ENCODE measurements at regions not wholly inside any gene's neighbourhood (a gene's known extent, or its start where the extent isn't known, plus 50 kb on each side); places are given as distances from the start of the nearest gene placed in this dataset.
"Not testable (repeated sequence)": the region's sequence is repeated elsewhere in the genome, so short reads cannot be mapped to it uniquely, and the experiment has no call there.

DNA sequence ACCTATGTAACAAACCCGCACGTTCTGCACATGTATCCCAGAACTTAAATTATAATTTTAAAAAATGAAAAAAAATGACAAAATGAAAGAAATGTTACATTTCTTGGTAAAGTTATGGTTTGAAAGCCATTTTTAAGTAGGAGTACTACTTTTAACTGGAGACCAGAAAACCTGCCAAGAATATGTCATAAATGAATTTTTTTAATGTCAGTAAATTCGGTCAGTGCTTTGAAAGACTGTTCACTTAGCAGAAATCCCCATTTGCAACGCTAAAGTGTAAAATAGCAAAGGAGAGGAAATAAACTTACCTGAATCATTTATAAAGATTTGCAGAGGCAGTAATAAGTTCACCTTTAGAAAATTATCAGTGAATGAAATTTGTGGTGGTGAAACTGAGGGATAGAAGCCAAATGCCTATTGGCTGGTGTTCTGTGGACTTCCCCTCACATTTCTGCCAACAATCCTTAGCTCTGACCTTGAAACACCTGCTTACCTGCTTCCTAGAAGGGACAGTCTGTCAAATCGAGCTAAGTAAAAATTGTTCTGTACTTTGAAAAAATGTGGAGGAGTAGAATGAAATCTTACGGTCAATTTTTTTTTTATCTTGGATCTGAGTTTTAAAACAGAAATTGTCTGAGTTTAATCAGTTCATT is 714.2 kb downstream of the SLC6A15 start:
- no peak for DNase-seq

DNA sequence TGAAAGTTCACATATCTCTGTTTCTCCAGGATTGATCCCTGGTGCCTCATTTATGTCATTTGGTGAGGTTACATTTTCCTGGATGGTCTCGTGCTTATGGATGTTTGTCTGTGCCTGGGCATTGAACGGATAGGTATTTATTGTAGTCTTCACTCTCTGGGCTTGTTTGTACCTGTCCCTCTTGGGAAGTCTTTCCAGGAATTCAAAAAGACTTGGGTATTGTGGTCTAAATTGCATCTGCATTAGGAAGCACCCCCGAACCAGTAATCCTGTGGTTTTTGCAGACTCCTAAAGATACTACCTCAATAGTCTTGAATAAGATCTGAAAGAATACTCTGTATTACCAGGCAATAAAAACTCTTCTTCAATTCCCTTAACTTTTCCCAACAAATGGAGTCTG is 720.8 kb downstream of the SLC6A15 start:
- DNase-seq: no peak

DNA sequence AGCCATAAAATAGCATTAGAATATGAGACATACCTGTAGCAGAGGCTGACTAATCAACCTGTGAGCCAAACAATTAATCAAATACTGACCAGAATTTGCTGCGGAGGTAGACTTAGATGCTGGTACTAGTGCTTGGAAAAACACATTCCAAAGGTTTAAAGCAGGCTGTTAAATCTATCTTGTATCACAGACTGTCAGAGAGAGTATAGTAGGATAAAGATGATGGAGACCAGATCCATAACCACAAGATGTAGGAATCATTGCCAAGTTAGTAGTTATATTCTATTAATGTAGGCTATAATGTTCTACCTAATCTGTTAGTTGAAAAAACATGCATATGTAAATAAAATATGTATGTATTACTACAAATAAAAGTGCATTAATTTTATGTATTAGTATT is 726.2 kb downstream of the SLC6A15 start:
- DNase-seq: no peak

DNA sequence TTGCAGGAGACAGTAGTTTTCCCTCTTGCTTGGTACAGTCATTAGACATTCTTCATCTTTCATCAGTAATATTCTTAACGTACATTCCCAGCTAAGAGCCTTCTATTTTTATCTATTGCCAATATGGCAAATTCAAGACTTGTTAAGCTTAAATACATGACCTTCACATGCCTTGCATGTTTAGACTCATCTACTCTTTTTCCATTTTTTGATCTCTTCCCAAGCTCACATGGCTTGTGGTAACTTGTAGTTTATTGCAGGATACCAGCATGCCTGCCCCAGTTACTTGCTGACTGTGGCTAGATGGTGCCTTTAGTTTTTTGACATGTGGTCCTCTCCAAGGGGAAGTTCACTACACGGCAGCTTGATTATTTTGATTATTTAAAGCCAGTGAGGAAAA is 729.0 kb downstream of the SLC6A15 start:
- no peak for DNase-seq

DNA sequence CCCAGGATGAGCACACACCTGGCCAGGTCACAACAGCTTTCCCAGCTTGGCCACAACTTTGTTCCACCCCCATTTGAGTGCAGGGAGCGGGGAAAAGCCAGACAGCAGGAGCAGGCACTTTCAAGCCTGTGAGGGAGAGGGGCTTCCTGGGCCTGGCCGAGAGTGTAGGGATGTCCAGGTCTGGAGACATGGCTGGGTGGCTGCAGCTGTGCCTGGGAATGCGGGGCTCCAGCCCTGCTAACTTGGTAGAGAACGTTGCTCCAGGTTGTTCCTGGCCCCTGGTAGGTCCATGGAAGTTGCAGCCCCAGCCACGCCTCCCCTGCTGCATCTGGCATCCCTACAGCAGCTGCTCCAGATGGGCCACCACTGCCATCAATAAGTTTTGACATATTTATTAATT is 738.5 kb downstream of the SLC6A15 start:
- no peak for DNase-seq

DNA sequence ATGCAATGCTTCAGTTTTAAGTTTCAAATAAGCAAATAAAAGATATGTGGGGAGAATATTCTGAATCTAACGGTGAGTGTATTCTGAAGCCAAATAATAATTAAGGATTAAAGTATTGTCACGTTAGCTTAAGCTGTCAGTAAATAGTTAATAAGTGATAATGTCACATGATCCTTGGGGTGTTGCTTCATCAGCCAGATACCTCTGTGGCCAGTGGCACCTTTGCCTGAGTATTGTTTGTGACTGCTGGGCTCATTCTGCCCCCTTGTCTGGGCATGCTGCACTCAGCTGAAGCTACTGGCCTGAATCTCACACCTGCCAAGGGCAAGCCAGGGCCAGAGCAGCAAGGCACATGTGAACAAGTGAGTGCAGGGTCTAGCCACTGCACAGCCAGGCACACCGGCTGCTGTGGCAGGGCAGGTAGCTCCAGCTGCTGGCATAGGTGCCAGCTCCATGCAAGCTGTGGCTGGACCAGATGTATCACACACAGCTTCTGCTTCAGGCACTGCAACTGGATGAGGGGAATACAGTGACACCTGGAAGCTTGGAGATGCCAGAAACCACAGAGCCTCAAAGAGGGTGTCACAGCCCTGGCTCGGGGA is 739.7 kb downstream of the SLC6A15 start:
- DNase-seq: no peak

DNA sequence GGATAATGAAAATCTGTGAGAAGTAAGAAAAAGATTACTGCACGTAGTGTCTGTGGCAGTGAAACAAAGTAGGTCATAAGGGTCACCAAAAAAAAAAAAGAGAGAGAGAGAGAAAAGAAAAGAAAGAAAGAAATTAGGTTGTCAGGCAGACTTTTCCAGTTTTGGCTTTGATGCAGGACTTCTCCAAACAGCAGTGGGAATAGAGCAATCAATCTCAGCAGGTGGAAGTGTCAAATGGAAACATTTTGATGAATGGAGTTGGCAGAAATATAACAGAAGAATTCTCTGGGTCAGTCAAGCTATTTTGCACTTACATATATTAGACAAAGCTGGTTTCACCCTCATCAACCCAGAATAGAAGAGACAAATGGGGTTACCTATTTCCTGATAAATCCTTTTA is 745.8 kb downstream of the SLC6A15 start:
- DNase-seq: no peak

DNA sequence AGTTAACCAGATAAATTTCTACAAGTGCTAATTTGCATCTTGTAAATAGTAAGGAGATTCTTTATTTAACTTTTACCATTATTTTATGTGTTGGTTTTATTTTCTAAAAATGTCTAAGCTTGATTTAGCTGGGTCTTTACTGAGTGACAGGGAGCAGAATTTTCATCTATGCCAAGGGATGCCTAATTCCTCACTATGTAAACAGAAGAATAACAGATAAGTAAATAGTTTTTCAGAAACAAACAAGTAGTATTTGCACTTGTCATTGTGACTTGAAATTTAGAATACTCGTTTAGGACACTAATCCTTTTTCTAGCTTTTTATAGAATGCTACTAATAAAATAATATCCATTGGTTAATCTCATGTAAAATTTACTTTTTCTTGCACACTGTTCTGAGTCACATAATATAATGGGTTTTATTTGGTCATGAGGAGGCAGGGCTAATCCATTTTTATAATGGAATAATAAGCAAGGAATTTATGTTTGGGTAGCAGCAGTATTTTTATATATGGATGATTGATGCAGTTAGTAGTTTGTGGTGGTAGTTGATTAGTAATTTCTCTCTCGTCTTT is 746.5 kb downstream of the SLC6A15 start:
- no peak for DNase-seq

DNA sequence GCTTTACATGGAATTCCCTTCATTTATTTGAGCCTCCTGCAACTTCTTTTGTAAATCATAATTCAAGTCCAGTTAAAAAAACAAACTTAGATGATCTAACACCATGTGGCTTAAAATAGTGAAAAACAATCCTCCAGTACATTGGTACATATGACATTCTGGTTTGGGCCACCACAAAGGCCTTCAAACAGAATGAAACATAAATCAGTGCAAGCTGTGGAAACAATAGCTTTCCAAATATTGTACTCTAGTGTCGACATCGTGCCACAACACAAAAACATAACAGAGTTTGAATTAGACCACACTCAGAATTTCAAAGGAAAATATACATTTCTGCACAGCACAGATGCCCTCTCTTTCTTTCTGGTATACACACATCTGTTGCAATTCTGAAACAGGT is 751.3 kb downstream of the SLC6A15 start:
- DNase-seq: no peak

DNA sequence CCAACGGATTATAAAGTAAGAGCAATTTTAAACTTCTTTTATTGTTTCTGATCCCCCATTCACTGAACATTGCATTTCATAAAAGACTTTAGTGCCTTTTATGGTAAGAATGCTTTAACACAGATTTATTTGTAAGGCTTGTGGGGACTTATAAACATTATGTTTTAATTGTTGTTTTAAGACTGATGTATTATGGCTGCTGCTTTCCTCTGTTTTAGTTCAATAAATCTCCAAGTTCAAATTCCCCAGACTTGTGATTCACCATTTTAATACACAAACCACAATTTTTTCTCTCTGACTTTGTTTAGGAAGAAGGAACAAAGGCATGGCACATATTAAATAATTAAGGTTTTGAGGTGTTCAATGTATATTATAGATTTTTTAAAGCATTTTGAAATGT is 753.3 kb downstream of the SLC6A15 start:
- no peak for DNase-seq

DNA sequence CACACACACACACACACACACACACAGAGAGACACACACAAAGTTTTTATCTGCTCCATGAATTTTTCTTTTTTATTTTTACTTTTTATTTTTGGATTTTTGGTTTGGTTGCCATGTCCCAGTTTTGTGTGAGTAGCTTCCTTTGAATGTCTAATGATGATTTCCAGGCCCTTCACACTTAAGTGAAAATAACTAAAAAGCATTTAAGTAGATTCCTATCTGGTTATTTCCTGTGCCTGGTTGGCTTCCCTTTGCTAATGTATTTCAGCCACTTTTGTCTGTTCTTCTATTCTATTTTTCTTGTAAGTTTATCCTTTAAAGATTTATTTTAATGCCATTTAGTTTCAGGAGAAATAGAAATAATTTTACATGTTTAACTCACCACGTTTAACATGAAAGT is 755.4 kb downstream of the SLC6A15 start:
- no peak for DNase-seq

DNA sequence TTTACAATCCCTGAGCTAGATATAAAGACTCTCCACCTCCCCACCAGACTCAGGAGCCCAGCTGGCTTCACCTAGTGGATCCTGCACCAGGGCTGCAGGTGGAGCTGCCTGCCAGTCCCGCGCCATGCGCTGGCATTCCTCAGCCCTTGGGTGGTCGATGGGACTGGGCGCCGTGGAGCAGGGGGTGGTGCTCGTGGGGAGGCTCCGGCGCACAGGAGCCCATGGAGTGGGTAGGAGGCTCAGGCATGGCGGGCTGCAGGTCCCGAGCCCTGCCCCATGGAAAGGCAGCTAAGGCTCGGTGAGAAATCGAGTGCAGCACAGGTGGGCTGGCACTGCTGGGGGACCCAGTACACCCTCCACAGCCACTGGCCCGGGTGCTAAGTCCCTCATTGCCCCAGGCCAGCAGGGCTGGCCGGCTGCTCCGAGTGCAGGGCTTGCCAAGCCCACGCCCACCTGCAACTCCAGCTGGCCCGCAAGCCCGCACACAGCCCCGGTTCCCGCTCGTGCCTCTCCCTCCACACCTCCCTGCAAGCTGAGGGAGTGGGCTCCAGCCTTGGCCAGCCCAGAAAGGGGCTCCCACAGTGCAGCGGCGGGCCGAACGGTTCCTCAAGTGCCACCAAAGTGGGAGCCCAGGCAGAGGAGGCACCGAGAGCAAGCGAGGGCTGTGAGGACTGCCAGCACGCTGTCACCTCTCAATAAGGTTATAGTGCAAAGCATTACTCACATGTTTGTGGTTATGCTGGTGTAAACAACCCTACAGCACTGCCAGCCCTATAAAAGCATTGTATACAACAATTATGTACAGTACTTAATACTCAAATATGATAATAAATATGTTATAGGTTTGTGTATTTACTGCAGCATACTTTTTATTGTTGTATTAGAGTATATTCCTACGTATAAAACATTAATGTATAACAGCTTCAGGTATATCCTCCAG is 757.3 kb downstream of the SLC6A15 start:
- not testable (repeated sequence) for DNase-seq

DNA sequence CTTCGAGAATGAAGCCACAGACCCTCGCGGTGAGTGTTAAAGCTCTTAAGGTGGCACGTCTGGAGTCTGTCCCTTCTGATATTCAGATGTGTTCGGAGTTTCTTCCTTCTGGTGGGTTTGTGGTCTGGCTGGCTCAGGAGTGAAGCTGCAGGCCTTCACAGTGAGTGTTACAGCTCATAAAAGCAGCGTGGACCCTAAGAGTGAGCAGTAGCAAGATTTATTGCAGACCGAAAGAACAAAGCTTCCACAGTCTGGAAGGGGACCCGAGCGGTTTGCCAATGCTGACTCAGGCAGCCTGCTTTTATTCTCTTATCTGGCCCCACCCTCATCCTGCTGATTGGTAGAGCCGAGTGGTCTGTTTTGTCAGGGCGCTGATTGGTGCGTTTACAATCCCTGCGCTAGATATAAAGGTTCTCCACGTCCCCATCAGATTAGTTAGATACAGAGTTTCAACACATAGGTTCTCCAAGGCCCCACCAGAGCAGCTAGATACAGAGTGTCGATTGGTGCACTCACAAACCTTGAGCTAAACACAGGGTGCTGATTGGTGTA is 758.1 kb downstream of the SLC6A15 start:
- DNase-seq: not testable (repeated sequence)

DNA sequence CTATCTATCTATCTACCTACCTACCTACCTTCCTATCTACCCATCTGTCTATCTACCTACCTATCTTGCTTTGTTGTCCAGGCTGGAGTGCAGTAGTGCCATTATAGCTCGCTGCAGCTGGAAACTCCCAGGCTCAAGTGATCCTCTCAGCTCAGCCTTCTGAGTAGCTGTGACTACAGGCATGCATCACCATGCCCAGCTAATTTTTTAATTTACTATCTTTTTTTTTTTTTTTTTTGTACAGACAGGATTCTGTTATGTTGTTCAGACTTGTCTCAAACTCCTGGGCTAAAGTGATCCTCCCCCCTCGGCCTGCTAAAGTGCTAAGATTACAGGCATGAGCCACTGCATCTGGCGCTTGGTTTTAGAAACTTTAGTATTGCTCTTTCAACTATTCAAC is 762.4 kb downstream of the SLC6A15 start:
- no peak for DNase-seq

DNA sequence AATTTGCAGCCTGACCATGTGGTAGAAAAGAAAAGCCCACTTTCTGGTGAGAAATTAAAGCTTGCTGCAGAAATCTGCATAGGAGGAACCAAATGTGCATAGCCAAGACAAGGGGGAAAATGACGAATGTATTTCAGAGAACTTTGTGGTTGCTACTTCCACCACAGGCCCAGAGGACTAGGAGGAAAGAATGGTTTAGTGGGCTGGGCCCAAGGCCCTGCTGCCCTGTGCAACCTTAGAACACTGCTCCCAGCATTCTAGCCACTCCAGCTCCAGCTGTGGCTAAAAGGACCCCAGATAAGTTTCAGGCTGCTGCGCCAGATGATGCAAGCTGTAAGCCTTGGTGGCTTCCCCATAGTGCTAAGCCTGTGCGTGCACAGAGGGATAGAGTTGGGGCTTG is 764.3 kb downstream of the SLC6A15 start:
- DNase-seq: no peak

DNA sequence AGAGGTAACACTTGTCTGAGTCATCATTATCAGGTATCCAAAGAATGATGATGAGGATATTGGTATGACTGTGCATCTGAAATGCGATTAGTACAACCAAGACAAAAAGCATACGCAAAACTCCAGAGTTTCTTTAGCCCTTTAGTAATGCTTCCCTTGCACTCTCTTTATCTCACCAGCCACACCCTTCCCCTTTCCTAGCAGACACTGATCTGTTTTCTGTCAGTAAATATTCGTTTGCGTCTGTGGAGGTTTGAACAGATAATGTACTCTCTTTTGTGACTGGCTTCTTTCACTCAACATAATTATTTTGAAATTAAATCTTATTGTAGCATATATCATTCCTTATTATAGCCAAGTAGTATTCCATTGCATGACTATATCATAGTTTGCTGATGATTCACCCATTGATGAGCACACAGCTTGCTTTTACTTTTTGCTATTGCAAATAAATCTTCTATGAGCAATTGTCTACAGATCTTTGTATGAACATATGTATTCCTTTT is 775.7 kb downstream of the SLC6A15 start:
- no peak for DNase-seq

DNA sequence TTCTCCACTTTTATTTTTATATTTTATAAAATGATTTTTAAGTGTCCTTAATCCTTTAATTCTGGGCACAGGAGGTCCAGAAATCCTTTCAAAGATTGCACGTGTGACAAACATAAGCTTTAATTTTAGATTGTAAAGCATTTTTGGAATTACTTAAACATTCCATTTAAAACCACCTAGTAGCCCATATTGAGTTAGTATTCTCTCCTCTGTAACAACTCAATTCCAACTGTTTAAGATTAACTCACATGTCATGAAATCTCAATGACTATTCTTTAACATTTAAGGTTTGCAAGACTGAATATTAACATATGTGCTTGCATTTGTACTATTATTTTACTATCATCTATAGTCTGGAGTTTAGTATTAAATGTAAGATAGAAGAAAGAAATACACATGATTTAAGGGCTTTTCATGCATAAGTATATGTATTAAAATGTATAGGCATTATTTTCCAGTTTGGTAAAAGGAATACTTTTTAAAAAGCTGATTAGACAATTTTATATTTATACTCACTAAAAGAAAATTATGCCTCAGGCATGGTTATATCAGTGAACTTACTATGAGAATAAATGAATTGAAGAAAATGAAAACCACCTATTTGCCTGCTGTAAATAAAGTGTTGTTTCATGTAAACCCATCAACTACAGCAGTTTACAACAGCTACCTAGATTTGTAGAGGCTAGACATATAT is 776.9 kb downstream of the SLC6A15 start:
- no peak for DNase-seq

DNA sequence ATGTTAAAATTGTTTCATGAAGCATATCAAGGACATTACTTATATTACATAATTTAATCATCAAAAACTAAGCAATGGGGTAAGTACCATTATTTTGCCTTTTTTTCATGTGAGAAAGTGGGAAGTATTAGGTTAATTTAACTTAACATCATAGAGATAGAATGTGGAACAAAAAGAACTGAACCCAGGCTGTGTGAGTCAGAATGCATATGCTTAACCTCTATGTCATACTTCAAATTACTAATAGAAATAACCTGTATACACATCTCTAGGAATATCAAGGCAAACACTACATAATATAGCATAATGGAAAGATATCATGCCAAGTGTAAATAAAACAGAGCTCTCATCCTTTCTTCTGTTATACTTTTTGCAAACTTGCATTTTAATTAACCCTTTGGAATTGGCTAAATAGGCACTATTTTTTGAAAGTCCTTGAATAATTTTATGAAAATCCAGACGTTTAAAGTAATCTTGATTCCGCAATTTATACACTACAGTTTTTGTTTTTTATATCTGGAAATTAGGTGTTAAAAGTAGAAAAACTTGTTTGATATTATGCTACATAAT is 777.7 kb downstream of the SLC6A15 start:
- no peak for DNase-seq

DNA sequence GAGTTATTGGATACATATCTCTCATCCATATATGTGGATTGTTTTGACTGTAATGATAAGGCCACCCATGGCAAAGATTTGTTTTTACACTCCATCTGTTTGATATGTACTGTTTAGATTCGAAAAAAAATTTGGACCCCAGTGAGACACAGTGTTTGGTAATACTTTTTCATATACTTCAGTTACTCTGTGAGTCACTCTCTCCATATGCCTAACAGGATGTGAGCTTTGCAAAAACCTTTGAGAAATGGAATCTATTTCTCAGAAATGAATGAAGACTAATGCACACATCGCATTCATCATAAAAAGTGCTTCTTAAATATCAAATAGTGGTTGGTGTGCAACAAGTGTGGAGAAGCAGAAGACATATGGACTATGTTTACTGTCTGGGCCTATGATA is 781.5 kb downstream of the SLC6A15 start:
- no peak for DNase-seq

DNA sequence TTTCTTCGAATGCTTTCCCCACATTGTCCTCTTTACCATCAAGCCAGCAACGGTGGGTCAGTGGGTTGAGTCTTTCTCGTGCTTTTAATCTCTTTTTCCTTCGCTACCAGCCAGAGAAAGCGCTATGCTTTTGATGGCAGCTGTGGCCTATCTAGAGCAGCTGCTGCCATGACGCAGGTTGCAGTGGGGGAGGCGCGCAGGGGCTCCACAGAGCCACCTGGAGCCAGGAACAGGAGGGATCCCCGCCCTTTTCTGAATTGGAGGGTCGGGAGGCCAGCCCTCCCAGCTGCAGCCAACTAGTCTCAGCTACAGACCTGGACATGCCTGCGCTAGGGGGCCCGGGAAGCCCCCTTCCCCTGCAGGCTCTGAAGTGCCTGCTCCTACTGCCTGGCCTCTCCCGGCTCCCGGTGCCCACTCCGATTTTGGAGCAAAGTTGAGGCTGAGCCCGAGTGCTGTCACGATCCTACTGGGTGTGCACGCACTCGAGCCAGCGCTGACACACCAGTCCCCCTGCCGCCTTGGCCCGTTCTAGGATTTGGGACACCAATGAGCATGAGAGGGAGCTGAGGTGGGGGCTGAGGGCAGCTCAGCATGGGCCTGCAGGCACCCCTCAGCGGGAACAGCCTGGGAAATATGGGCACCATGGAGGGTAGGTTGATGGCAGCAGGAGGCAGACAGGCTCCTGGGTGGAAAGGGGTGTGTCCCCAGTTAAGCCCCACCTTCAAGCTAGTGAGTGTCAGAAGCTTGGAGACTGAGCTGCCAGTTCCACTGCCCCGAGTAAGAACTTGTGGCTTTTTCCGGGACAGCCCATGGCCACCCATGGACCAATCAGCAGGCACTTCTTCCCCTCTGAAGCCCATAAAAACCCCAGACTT is 784.2 kb downstream of the SLC6A15 start:
- DNase-seq: no peak

DNA sequence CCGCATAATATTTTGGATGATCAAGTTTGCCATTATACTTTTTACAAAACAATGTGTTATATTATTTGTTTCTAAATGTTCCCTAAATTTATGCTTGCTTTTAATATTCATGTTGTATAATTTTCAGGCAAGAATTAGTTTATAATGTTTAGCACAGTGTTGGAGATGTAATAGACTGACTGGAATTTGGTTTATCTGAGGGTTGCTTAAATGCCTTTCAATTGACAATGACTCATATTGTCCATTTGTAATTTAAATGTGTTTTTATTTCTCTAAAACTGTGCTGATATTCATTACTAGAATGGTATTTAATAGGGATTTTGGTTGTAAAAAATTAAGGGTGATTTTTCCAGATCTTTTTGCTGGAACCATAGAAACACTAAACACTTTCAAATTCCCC is 788.4 kb downstream of the SLC6A15 start:
- no peak for DNase-seq

All from NCI-H510A (cell line).